GM19395 (cell line): ENCODE measurements at regions not wholly inside any gene's neighbourhood (a gene's known extent, or its start where the extent isn't known, plus 50 kb on each side); places are given as distances from the start of the nearest gene placed in this dataset.

ENCODE experiments used
- ATAC-seq: cut with Tn5 transposase; IDR thresholded peaks from one replicate; pipeline ENCODE4 v1.9.1; 2021; ENCODE audit warnings: mild to moderate bottlenecking, moderate library complexity; ENCODE audit not compliant: unreplicated experiment

GRCh38 chr20:60491051-60491581 lies 532.9 kb downstream of the CDH26 start:
- ATAC-seq, result no peak

- no peak for ATAC-seq
These were observed 536.3 kb downstream of the CDH26 start for GRCh38 chr20:60494476-60494875.

- no peak for ATAC-seq
These were observed 539.2 kb downstream of the CDH26 start for GRCh38 chr20:60497298-60498035.

GRCh38 chr20:60500038-60500701 lies 541.9 kb downstream of the CDH26 start:
- ATAC-seq, result no peak

DNA sequence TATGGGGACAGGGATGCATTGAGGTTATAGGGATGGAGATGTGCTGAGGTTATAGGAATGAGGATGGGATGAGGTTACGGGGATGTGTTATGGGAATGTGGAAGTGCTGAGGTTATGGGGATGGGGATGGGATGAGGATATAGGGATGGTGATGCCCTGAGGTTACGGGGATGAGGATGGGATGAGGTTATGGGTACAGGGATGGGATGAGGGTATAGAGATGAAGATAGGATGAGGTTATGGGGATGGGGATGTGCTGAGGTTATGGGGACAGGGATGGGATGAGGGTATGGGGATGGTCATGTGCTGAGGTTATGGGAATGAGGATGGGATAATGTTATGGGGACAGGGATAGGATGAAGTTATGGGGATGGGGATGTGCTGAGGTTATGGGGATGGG lies 542.8 kb downstream of the CDH26 start:
- no peak for ATAC-seq

- no peak for ATAC-seq
These were observed 544.7 kb downstream of the CDH26 start for GRCh38 chr20:60502881-60503280.

DNA sequence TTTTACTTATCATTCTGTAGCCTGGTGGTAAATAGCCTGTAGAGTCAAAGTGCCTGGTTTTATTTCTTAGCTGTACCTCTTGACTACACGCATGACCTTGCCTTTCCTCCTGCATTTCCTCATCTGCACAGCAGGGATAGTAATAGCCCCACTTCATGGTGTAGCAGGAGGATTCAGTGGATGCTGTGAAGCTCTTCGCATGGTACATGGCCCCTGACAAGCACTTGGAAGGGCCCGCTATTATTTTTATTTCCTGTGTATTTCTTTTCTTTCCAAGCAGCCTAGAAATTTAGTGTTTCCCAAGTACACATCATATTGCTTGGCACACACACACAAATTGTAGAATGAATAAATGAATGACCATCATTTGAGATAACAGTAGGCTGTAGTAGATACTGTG lies 547.2 kb downstream of the CDH26 start:
- no peak for ATAC-seq

GRCh38 chr20:60506061-60506460 lies 547.8 kb downstream of the CDH26 start:
- ATAC-seq, result no peak

- ATAC-seq, result no peak
These were observed 549.0 kb downstream of the CDH26 start for GRCh38 chr20:60507087-60507694.

GRCh38 chr20:60509407-60509806 lies 551.2 kb downstream of the CDH26 start:
- no peak for ATAC-seq

GRCh38 chr20:60510356-60510755 lies 552.1 kb downstream of the CDH26 start:
- no peak for ATAC-seq

GRCh38 chr20:60512443-60512842 lies 554.2 kb downstream of the CDH26 start:
- ATAC-seq, result no peak

DNA sequence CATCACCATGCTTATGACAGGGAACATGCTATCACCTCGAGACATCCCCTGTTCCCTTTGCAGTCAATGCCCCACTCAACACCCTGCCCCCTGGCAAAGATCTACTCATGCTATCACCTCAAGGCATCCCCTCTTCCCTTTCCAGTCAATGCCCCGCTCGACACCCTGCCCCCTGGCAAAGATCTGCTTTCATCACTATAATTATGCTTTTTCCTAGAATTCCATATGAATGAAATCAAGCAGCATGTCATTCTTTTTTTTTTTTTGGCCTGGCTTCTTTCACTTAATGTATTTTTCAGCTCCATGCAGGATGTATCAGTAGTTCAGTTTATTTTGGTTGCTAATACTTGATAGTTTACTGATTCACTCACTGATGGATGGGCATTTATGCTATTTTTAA lies 554.9 kb downstream of the CDH26 start:
- no peak for ATAC-seq

DNA sequence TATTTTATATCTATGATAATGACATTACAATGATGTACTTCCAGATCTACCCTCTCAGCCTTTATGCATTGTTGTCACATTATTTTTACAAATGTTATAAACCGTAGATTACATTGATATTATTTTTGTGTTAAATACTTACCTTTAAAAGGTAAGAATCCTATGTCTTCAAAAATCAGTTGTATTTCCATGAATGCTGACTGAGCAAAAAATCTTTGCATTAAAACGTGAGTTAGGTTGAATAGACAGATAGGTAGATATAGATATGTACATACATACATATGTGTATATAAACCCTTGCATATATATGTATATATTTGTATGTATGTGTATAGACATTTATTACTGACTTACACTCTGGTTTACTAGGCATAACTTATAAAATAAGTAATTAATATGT lies 558.2 kb downstream of the CDH26 start:
- ATAC-seq, result no peak

GRCh38 chr20:60518022-60518421 lies 559.8 kb downstream of the CDH26 start:
- ATAC-seq, result no peak

DNA sequence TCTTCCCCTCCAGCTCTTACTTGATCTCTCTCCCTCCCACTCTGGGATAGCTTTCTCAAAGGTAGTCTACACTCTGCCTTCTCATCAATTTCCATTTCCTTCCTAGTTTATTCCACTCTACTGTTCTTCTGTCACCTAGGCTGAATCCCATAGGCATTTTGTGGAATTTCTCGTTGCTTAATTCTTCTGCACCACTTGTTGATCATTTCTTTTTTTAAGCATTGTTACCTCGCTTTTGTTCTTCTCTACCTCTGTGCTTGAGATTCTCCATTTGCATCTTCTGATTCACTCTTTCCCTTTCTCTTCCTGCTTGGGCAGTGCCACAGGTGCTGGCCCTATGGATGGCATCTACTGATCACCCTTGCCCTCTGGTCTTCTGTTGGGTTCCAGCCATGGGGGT lies 567.2 kb downstream of the CDH26 start:
- no peak for ATAC-seq

GRCh38 chr20:60527656-60528055 lies 569.4 kb downstream of the CDH26 start:
- no peak for ATAC-seq

DNA sequence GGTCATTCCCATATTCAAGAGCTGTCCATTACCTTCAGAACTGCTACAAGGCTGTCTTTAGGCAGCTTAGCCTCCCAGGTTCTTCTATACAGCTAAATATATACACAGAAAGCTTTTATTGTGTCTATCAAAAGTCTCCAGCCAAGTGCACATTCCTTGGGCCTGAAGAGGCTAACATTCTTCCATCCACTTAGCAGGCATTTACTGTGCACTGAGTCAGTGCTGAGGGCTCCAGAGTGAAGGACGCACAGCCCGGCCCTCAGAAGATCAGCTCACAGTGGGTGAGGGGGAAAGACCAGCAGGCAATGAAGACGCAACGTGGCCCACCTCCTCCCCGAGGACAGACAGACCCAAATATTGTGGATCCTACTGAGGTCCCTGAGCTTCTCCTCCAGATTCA lies 569.9 kb downstream of the CDH26 start:
- ATAC-seq, result no peak

GRCh38 chr20:60529149-60529548 lies 570.9 kb downstream of the CDH26 start:
- no peak for ATAC-seq

- ATAC-seq, result no peak
These were observed 577.0 kb downstream of the CDH26 start for GRCh38 chr20:60535211-60535610.

DNA sequence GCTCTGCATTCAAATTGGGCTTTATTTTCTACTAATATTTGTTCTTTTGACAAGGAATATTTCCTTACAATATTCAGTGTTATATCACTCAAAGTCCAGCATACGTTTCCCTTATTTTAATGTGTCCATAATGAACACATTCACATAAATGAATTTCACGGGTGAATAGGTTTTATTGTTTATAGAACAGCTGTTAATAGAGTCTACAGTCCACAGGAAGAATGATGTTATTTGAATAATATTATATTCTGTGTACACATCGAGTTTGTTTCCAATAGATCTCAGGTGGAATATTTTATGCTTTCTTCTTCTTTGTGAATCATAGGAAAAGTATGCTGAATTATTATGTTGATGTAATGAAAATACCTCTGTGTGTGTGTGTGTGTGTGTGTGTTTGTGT lies 582.4 kb downstream of the CDH26 start:
- no peak for ATAC-seq

DNA sequence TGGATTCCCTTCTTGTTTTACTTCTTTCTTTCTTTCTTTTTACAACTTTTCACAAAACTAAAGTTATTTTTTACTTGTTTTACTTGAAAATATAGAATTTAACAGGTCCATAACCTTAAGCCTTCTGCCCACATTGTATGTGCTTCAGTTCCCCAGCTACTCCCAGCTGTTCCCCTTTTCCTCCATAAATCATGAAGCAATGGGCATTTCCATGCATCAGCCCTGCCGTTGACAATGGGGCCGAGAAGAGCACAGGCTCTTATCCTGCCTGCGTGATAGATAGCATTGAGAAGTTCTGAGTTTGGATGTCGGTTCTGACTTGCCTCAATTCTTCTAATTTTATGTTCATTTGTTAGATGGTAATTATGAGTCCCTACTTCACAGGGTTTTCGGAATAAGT lies 583.8 kb downstream of the CDH26 start:
- no peak for ATAC-seq
